ENCODE measurements at regions not wholly inside any gene's neighbourhood (a gene's known extent, or its start where the extent isn't known, plus 50 kb on each side); places are given as distances from the start of the nearest gene placed in this dataset.

DNA sequence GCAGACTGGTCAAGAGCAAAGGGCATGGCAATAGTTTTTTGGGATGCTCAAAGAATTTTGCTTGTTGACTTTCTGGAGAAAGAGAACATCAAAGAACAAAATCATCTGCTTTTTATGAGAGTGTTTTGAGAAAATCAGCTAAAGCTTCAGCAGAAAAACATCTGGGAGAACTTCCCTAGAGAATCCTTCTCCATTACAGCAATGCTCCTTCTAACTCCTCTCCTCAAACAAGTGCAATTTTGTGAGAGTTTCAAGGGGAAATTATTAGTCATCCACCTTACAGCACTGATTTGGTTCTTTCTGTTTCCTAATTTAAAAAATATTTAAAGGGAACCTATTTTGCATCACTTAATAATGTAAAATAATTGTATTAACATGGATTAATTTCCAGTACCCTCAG, 226.9 kb upstream of the NXPH2 start:
- no peak overlapping the region for H3K4me3 ChIP-seq (ENCODE audit: low read depth, low read length)
- DNase-seq (ENCODE audit: low read depth) = no peak
- TF ChIP-seq, protein P1, sequence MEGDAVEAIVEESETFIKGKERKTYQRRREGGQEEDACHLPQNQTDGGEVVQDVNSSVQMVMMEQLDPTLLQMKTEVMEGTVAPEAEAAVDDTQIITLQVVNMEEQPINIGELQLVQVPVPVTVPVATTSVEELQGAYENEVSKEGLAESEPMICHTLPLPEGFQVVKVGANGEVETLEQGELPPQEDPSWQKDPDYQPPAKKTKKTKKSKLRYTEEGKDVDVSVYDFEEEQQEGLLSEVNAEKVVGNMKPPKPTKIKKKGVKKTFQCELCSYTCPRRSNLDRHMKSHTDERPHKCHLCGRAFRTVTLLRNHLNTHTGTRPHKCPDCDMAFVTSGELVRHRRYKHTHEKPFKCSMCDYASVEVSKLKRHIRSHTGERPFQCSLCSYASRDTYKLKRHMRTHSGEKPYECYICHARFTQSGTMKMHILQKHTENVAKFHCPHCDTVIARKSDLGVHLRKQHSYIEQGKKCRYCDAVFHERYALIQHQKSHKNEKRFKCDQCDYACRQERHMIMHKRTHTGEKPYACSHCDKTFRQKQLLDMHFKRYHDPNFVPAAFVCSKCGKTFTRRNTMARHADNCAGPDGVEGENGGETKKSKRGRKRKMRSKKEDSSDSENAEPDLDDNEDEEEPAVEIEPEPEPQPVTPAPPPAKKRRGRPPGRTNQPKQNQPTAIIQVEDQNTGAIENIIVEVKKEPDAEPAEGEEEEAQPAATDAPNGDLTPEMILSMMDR (IDR thresholded peaks at IDR 0.05; ENCODE audit: insufficient read depth, low read depth, low read length, missing control alignments) = no peak

DNA sequence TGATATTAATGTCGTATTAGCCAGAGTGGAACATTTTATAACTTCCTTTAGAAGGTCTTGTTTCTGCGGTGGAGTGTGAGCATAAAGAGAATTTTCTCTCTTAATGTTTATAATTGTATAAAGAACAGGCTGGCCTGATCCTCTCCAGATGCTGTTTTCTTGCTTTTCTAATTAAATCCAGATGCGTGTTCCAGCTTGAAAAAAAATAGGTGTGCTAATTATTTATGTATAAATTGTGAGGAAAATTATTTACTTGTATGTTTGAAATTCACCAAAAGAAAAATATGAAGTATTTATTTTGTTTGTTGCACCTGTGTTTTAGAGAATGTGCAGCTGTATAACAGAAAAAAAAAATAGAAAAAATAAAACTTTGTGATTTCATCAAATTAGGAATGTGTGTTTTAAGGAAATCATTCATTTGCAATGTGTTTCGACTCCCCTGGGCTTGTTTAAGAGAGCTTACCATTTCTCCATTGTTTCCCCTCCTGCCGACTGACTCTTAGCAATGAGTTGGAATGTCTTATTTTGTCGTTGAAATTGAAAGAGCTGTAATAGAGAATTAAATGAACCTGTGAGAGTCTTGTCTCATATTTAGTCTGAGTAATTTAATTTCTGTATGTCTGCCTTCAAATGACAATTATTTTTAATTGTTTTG, 220.1 kb upstream of the NXPH2 start:
- DNase-seq (ENCODE audit: low read depth) = no peak
- H3K4me3 ChIP-seq (ENCODE audit: low read depth, low read length) = no peak overlapping the region
- TF ChIP-seq, protein P1 (IDR thresholded peaks at IDR 0.05; ENCODE audit: insufficient read depth, low read depth, low read length, missing control alignments) = no peak

DNA sequence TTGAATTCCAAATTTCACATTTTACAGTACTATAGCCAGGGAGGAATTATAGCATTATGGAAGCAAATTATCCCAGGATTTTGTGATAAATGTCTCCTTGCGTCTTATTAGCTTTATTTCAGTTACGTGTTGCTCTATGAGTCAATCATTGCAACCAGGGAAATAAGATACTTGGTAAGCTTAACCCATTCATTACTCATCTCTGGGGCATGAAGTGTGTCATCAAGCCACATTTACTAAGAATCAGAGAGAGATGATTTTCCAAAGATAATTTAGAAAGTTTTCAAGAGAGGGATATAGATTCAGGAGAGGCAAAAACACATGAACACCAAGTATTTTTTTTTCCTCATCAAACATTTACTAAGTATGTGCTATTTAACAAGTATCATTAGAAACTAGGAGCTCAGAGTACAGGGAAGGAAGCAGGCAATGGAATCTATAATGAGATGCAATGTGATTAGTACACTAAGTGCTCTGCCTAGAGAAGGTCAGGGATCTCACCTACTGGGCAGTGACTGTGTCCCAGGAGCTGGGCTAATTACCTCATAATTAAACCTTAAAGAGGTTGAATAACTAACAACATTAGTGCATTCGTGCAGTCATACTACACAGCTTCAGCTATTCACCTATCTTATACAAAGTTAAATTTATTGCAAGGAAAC, 217.8 kb upstream of the NXPH2 start:
- TF ChIP-seq, protein P1 (IDR thresholded peaks at IDR 0.05; ENCODE audit: insufficient read depth, low read depth, low read length, missing control alignments) = no peak
- no peak for DNase-seq (ENCODE audit: low read depth)
- no peak overlapping the region for H3K4me3 ChIP-seq (ENCODE audit: low read depth, low read length)

DNA sequence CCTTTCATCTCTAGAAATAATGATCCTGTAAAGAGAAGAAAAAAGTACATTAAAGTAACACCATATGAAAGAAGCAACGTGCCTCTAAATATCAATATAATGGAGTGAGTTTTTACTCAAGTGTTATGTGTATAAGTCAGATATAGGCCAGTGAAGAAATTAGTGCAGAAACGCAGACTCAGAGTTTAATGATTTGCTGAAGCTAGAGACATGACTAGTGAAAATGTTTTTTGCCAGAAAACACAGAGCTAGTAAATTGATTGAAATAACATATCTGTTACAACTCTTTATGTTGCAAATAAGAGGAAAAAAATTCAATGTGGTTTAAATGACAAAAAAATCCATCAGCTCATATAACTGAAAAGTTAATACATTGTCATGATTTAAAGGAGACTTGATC, 217.2 kb upstream of the NXPH2 start:
- TF ChIP-seq, protein P1 (IDR thresholded peaks at IDR 0.05; ENCODE audit: insufficient read depth, low read depth, low read length, missing control alignments) = no peak
- H3K4me3 ChIP-seq (ENCODE audit: low read depth, low read length) = no peak overlapping the region
- DNase-seq (ENCODE audit: low read depth) = no peak

DNA sequence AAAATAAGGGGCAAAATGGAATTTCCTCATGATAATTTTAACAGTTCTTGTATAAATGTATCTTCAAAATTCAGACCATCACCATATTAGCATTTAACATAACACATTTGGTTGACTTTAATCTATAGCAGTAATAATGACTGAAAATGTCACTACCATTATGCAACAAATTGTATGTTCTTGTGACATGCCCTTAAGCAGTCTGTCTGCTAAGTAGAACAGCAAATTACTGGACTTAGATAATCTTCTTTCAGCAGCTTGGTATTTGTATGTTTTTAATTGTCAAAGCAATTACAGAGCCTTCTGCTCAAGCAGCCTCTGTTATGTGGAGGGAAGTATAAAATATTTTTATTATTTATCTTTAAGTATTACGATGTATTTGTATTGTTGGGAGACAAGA, 214.3 kb upstream of the NXPH2 start:
- DNase-seq (ENCODE audit: low read depth) = no peak
- no peak overlapping the region for H3K4me3 ChIP-seq (ENCODE audit: low read depth, low read length)
- TF ChIP-seq, protein P1 (IDR thresholded peaks at IDR 0.05; ENCODE audit: insufficient read depth, low read depth, low read length, missing control alignments) = no peak

DNA sequence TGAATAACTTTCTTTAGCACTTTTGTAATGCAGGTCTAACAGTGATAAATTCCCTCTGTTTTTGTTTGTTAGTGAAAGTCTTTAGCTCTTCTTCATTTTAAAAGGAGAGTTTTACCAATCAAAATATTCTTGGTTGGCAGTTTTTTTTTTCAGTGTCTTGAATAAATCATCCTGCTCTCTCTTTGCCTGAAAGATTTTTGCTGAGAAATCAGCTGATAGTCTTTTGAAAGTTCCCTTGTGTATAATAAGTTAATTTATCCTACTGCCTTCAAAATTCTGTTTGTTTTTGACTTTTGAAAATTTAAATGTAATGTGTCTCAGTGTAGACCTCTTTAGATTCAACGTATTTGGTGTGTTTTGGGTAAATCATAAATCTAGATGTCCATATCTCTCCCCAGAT, 205.7 kb upstream of the NXPH2 start:
- TF ChIP-seq, protein P1 (IDR thresholded peaks at IDR 0.05; ENCODE audit: insufficient read depth, low read depth, low read length, missing control alignments) = no peak
- H3K4me3 ChIP-seq (ENCODE audit: low read depth, low read length) = no peak overlapping the region
- DNase-seq (ENCODE audit: low read depth) = no peak

Data from GM12865 (cell line).